ENCODE measurements at regions not wholly inside any gene's neighbourhood (a gene's known extent, or its start where the extent isn't known, plus 50 kb on each side); places are given as distances from the start of the nearest gene placed in this dataset.

DNA sequence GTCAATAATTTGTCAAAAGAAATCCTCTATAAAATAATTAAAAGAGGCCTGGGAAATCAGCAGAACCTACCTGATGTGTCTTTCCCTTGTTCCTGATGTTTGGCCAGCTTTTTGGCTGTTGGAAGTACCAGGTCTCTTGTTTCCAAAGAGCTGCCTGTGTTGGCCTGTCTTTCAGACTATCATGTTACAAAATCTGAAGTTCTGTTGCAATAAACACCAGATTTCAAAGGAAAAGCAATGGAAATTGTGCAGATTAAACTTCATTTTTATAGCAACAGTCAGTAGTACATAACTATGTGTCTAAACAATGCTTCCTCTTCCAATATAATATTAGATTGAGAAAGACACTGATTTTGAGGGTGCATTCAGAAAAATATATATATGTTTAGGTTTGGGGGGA lies 647.2 kb upstream of the CXADR start:
- no peak for DNase-seq

DNA sequence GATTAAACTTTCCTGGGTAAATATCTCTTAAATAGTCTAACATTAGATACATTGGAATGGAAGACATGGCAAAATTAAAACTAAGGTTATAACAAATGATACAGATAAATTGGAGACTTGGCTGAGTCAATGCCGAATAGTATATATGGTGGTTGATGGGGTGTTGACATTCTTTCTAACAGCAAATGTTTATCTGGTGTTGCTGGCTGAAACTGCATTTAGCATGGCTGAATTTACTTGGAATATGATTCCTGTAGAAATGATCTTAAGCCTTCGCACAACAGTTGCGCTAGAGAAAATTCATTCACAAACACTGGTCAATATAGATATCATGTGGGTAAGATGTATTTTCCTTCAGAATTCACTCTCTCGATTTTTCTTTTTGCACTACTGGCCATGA lies 646.0 kb upstream of the CXADR start:
- no peak for DNase-seq

DNA sequence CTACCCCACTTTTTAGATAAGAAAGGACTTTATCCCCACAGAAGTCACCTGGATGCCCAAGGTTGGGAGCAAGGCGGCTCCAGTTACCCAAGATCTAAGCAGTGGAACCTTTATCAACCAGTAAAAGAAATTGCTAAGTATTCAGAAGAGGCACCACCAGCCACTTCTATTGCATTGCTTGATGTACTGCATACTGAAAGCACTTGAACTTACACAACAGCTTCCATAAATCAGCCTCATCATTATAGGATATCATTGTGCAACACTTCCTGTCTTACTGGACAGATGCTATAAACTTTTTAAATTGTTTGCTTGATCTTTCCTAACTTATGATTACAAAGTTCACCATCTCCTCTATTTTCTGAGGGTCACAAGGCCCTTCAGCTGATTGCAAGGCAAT lies 642.7 kb upstream of the CXADR start:
- no peak for DNase-seq

DNA sequence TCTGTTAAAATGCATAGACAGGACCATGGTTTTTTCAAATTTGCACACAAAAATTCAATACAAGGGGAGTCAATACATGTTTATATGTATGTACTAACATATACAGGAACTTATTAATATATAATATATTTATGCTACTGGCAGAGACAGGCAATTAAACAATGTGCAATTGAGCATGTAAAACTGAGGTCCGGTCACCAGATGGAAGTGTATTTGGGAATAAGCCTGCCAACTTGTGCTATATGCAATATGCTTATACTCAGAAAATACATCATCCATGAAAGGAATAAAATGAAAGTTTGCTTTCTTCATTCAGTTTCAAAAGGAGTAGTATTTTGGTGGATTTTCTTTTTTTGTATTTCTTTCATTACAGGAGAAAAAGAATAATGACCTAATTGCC lies 640.2 kb upstream of the CXADR start:
- no peak for DNase-seq

DNA sequence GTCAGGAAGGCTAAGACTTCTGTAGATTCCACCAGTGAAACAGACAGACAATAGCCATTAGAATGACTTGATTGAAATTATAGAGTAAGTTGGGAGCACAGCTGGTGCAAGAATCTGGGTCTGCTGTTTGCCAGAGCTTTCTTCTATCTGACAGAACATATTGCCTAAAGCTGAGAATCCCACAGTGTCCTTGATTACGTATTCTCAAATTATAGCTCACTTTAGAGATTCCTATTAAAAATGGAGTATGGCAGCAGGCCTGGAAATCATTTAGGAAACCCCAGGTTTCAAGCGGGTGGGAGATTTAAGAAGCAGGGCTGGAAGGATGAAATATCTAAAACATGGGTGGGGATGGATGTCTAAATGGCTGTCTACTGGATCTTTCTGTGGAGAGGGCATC lies 639.7 kb upstream of the CXADR start:
- DNase-seq: no peak

DNA sequence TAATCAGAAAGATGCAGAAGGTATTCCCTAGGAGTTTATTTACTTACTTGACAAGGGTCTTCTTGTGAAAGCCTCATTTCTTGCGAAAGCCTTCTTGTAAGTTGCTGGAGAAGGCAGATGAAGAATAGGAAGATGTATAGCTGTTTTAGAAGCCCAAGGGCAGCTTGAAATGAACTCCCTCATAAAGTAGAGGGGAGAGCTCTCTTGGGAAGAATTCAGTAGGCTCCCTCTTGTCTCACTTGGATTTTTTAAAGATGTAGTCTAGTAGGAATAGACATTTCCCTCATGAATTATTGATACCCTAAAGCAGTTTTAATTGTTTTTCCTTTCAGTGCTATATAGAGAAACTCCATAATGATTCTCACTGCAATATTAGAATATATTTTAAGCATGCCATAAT lies 639.2 kb upstream of the CXADR start:
- DNase-seq: no peak

DNA sequence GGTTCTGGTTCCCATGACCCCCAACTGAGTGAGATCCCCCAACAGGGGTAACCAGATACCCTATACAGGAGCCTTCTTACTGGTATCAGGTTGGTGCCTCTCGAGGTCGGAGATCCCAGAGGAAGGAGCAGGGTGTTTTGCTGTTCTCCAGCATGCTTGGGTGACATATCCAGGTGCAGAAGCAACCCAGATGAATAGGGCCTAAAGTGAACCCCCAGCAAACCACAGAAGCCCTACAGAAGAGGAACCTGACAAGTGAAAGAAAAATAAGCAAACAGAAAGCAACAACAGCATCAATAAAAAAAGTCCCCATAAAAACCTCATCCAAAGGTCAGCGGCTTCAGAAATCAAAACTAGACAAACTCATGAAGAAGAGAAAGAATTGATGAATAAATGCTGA lies 633.4 kb upstream of the CXADR start:
- no peak for DNase-seq

DNA sequence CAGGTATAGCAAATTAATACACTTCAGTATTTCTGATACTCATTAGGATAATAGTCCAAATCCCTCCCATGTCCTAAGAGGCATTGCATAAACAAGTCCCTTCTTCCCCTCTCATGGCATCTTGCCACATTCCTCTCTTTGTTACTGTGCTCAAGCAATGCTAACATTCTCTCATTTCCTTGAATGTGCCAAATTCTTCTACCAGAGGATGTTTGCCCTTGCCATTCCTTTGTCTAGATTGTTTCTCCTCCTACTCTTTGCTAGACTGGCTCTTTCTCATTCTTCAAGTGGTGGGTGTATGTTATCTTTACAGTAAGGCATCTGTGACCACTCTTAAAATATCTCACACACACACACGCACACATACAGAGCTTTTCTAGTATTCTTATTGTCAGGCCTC lies 621.0 kb upstream of the CXADR start:
- no peak for DNase-seq

DNA sequence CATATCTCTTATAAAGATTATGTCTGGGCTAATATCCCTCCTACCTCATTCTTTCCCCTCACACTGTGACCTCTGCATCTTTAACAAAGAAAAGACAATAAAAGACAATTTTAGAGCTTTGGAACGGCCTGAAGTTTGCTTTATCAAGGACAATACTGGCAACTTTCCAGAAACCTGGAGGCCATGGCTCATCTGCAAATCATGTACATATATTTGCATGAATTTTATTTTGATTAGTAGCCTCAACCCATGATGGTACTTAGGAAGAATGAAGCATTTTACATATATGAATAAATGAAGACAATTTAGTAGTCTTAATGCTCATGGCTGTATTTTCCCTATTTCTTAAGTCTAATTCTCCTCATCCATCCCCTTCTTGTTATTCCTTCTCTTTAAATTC lies 612.2 kb upstream of the CXADR start:
- no peak for DNase-seq

DNA sequence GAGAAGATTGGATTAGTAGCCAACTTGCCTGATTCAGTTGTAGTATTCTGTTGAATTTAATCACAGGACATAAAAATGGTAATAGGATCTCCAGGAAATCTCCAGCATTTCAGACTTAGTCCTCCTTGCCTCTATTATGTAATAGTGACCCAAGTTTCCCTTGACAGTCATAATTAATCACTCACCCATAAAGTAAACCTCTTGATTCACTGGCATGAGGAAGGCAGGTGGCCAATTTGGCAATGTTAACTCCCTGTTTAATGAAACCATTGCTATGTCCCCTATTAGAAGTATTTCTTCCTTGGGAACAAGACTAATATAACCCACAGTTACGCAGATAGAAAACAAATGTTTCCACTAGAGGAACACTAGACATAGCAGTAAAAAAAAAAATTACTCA lies 604.8 kb upstream of the CXADR start:
- no peak for DNase-seq

DNA sequence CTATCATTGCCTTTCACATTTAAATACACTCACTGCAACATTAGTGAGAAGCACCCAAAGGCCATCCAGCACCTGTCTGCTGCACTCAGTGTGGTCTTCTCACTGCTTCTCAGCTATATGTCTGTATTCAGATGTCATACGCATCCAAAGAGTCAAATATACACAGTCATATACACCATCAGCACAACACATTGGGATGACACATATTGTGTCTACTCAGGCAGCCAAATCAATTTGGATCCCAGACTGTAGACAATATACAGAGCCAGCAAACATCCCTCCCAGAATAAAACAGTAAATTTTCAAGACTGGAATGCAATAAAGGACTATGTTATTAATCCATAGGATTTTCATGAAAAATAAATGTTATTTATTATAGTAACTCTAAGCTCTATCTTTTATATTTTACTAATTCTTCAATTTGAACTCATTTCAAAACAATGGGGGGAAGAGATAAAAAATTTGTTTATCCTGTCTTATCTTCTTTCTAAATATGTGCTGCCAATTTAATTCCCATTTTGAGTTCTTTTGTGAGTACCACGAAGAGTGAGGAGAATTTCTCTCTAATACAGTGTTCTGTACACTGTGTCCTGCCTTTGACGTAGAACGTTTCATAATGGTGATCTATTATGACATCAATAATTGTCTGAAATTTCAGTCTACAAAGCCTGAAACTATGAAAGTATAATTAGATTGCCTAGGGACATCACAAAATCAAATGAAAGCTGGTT lies 602.2 kb upstream of the CXADR start:
- no peak for DNase-seq

DNA sequence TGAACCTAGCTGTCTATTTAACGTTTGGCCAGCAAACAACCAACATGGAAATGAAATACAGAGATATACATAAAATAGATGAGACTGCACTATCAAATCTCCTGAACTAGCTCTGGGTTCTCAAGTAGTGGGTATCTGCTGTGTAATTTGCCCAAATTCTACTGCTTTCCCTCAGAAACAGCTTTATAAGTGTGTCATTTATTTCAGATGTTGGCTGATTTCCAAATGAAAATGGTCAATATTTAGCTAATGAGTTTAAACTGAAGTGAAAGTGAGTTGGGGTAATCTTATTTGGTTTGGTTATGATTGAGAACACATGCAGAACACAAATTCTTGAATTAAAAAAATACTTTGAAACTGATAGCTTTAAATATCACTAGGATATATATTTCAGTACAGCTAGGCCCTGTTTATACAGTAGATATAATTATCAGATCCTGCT lies 601.7 kb upstream of the CXADR start:
- DNase-seq: no peak

DNA sequence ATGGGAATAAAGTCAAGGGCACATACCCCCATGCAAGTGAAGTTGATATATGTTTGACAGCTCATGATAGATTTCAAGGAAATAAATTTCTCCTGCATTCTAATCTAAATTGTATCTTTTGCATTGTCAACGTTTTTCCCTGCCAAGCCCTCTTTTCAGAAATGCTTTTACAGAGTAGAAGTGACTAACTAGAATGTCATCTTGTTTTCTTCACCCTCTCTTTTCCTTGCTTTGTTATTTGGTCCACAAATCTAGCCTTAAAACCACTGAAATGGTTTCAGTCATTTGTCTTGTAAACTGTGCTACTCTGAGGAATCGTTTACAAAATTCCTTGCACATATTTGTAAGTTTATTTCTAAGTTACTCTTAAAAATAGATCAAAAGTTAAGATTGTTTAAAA lies 600.8 kb upstream of the CXADR start:
- no peak for DNase-seq

DNA sequence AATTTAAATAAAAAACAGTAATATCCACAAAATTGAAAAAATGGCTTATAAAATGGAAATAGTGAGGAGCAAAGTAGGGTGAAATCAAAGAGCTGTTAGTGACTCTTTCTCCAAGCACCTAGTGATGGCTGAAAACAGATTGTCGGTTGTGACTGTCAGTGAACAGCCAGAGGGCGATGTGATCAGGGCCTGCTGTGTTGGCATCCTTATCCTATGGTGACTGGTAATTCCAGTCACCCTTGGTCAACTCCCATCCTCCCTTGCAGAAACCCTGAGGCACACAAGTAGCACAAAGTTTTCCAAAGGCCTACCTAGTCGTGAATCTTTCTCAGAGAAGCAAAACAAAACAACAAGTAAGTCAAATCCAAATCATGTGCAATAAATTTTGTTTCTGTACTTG lies 599.8 kb upstream of the CXADR start:
- DNase-seq: no peak

DNA sequence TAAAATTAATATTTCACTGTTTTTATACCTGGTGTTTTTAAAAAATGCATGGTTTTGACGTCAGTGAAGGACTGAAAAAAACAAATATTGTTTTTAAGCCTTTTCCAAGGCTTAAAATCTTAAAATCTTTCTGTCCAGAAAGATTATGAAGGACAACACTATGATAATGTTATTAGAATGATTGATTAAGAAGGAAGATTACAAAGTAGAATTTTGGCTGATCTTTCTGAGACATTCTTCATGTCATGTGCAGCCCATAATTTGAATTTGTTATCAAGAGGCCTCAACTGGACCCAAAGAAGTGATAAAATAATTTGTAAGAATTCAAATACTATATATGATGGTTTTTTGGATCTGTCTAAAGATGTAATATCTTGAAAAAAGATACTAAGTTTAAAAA lies 584.4 kb upstream of the CXADR start:
- DNase-seq: no peak

DNA sequence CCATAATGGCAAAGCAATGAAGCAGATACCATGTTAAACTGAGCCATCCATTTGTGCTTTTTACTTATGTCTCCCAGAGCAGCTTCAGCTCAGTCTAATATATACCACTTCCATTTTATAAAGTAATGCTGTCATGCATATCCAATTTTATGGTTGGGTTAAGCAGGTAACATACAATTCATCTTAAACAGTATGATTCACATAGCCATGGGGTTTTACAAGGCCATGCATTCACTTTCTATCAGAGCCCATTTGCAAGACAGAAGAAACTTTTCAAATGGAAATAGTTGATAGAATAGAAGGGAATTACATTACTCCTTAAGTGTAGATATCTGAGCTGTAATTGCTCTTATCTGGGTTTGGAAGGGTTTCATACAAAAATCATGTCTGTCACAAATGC lies 580.5 kb upstream of the CXADR start:
- no peak for DNase-seq

DNA sequence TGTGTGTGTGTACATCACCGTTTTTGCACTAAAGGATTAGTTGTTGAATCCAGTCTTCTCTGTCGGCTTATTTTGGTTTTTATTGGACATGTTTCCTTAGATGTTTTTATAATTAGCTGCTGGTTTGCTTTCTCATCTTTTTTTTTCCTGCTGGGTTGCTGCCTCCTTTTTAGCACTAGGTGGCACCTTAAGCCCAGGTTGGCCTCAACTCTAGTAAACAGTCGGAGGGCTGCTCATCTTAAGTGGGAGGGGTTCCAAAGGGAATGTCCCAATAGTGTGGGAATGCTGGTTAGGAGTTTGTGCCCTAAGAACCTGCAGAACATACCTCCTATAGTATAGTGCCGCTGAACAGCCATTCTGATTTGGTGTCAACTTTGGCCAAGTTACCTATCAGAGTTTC lies 570.1 kb upstream of the CXADR start:
- DNase-seq: no peak

DNA sequence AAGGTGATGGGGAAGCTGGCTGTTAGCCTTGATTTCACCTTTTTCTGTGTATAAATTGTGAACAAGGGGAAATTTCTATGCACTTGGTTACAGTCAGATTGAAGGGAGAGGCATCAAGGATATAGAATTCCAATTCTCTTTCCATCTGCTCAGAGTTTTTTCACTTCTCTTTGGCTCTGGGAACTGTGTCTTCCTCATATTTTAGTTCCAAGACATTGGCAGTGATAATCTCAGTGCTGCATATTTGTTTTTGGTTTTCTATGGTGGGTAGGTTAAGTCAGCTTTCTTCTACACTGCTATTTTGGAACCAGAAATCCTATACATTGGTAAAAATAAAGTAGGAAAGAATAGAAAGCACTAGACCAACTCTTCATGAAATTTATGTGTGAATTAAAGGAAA lies 569.6 kb upstream of the CXADR start:
- DNase-seq: no peak

DNA sequence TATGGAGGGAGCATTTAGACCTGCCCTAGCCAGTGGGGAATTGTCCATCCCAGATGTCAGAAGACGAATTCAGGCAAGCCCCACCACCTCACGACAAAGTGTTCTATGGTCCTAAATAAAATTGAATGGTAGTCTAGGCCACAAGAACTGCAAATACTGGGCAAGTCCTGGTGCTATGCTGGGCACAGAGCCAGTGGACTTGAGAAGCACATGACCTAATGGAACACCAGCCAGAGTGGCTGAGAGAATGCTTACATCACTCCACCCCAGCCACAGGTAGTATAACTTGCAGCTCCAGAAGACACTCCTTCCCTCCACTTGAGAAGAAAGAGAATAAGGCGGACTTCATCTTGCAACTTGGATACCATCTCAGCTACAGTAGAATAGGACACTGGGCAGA lies 567.3 kb upstream of the CXADR start:
- DNase-seq: no peak

DNA sequence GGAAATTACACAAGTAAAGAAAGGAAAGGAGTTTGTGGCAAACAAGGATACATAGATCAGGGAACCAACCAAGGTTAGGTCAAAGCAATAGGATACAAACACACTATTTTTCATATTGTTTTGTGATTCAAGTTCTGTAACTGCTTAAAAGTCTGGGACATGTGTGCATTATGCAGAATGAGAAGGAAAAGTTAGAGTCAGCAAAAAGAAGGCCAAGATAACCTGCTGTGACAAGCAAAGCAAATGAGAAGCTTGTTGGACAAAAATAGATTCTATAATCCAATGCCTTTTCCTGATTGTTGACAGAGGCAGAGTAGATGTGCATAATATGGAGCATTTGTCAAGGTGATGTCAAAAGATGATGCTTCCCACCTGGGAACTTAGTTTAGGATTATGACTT lies 556.0 kb upstream of the CXADR start:
- DNase-seq: no peak

DNA sequence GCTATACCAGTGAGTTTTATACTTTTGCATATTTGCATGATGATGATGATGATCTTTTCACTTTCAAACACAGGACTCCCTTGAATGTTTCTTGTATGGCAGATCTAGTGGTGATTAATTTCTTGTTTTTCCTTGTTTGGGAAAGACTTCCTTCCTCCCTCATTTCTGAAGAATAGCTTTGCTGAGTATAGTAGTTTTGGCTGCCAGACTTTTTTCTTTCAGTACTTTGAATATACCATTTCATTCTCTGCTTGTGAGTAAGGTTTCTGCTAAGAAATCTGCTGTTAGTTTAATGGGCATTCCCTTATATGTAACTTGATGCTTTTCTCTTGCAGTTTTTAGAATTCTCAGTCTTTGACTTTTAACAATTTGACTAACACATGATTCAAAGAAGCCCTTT lies 547.4 kb upstream of the CXADR start:
- DNase-seq: no peak

DNA sequence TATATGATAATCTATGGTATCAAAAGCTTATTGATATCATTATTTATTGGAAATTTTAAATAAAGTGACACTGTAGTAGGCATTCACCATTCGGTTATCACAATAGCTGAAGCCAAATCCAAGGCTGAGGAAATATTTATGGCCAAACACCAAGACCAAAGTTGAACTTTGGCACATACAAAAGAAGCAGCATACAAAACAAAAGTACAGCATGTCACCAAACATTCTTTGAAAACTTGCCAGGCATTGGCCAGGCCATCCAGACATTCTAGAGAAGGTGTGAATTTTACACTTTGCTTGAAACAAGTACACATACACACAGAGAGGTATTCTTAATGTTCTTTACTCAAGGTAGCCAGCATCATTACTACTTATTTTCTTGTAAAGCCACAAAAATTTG lies 544.4 kb upstream of the CXADR start:
- no peak for DNase-seq

DNA sequence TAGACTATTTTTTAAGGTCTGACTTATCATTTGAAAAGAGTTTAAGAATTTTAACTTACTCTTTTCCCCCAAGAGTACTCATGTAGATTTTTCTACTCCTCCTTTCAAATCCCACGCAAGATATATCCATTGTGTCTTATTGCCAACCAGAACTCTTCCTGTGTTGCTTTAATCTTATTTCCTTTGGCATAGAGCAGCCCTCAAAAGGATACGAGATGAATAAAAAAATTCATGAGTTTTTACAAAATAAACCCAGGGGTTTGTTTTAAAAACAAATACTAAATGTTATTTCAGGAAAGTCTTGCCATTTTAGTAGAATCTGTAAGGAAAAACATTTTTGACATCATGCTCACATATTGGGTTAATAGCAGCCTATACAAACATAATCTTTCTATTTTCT lies 543.2 kb upstream of the CXADR start:
- DNase-seq: no peak

DNA sequence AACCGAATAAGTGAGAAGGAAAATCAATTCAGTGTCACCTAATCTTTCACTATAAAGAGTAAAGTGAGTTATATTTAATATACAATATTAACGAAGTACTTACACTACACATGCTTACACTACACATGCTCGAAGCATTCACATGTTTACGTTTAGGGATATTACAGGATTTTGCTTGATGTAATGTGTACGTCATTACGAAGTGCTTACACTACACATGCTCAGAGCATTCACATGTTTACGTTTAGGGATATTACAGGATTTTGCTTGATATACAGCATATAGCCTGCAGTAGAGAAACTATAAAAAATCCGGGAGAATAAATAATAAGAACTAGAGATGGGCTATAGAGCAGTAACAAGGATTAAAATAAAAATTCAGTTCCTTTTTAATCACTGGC lies 538.8 kb upstream of the CXADR start:
- no peak for DNase-seq

DNA sequence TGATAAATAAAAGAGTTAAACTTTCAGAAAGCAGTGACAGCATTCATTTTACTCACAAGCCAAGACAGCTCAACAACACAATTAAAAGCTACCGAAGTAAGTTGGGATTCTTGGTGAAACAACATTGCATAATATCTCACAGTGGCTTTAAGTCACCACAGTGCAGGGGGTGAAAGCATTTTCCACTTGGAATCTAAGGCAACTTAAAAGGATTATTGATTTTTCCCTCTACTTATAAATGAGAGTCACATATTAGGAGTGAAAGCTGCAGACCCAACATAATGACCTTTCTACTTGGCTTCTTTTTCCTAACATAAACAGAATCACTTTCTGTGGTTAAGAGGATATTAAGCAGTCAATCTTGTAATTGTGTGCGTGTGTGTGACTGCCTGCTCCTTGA lies 536.6 kb upstream of the CXADR start:
- DNase-seq: no peak
